H9 (cell line): ENCODE measurements at regions not wholly inside any gene's neighbourhood (a gene's known extent, or its start where the extent isn't known, plus 50 kb on each side); places are given as distances from the start of the nearest gene placed in this dataset.

ENCODE experiments used
- DNase-seq: peaks from one replicate; pipeline ENCODE4 v3.0.0-alpha.2; 2017
- H2AFZ ChIP-seq: one replicate; pipeline ENCODE4 v1.6.1; 2013; ENCODE audit warnings: mild to moderate bottlenecking, low read length, control low read depth, moderate library complexity
- H2AK5ac ChIP-seq: 2 replicates; pipeline ENCODE4 v1.6.1; 2013; ENCODE audit warnings: low read length, control low read depth, mixed read lengths; ENCODE audit not compliant: insufficient read length
- H2BK120ac ChIP-seq: one replicate; pipeline ENCODE4 v1.6.1; 2013; ENCODE audit warnings: low read depth, mild to moderate bottlenecking, low read length, control low read depth, inconsistent platforms; ENCODE audit not compliant: poor library complexity, severe bottlenecking
- H2BK12ac ChIP-seq: 2 replicates; pipeline ENCODE4 v1.6.1; 2013; ENCODE audit warnings: low read length, control low read depth, mixed read lengths, low read depth; ENCODE audit not compliant: insufficient read length
- H2BK15ac ChIP-seq: 2 replicates; pipeline ENCODE4 v1.6.1; 2013; ENCODE audit warnings: low read depth, low read length, control low read depth
- H2BK20ac ChIP-seq: one replicate; pipeline ENCODE4 v1.6.1; 2013; ENCODE audit warnings: low read depth, mild to moderate bottlenecking, low read length, control low read depth, inconsistent platforms; ENCODE audit not compliant: poor library complexity, severe bottlenecking
- H2BK5ac ChIP-seq: 2 replicates; pipeline ENCODE4 v1.6.1; 2013; ENCODE audit warnings: low read length, control low read depth, mixed read lengths; ENCODE audit not compliant: insufficient read length
- H3K14ac ChIP-seq: 2 replicates; pipeline ENCODE4 v1.6.1; 2013; ENCODE audit warnings: low read length, control low read depth; ENCODE audit not compliant: insufficient read depth
- H3K18ac ChIP-seq: 2 replicates; pipeline ENCODE4 v1.6.1; 2013; ENCODE audit warnings: low read depth, mild to moderate bottlenecking, mixed read lengths, low read length, control low read depth; ENCODE audit not compliant: insufficient read length
- H3K23ac ChIP-seq: 2 replicates; pipeline ENCODE4 v1.6.1; 2013; ENCODE audit warnings: low read length, control low read depth, mixed read lengths, low read depth; ENCODE audit not compliant: insufficient read length
- H3K23me2 ChIP-seq: 2 replicates; pipeline ENCODE4 v1.6.1; 2013; ENCODE audit warnings: low read depth, mild to moderate bottlenecking, mixed read lengths, low read length, control low read depth; ENCODE audit not compliant: insufficient read length, poor library complexity, severe bottlenecking
- H3K27ac ChIP-seq: 2 replicates; pipeline ENCODE4 v1.5.1; 2013; ENCODE audit warnings: low read length, control low read depth, mixed read lengths, low read depth; ENCODE audit not compliant: insufficient read length
- H3K27me3 ChIP-seq: 2 replicates; pipeline ENCODE4 v1.6.1; 2013; ENCODE audit warnings: low read length, control low read depth, inconsistent platforms; ENCODE audit not compliant: insufficient read depth
- H3K4ac ChIP-seq: 2 replicates; pipeline ENCODE4 v1.6.1; 2013; ENCODE audit warnings: low read depth, mild to moderate bottlenecking, control low read depth, inconsistent platforms, low read length, moderate library complexity
- H3K4me1 ChIP-seq: 2 replicates; pipeline ENCODE4 v1.6.1; 2013; ENCODE audit warnings: low read length, control low read depth, inconsistent platforms; ENCODE audit not compliant: insufficient read depth
- H3K4me2 ChIP-seq: 2 replicates; pipeline ENCODE4 v1.6.1; 2013; ENCODE audit warnings: low read length, control low read depth, mixed read lengths; ENCODE audit not compliant: insufficient read length, insufficient read depth
- H3K56ac ChIP-seq: 2 replicates; pipeline ENCODE4 v1.6.1; 2013; ENCODE audit warnings: low read depth, mild to moderate bottlenecking, mixed read lengths, low read length, control low read depth; ENCODE audit not compliant: insufficient read length
- H3K79me1 ChIP-seq: 2 replicates; pipeline ENCODE4 v1.6.1; 2013; ENCODE audit warnings: low read depth, mild to moderate bottlenecking, moderate library complexity, low read length, control low read depth, inconsistent platforms; ENCODE audit not compliant: insufficient read depth, poor library complexity, severe bottlenecking
- H3K79me2 ChIP-seq: 2 replicates; pipeline ENCODE4 v1.6.1; 2013; ENCODE audit warnings: low read length, control low read depth, inconsistent platforms; ENCODE audit not compliant: insufficient read depth
- H3K9ac ChIP-seq: 2 replicates; pipeline ENCODE4 v1.6.1; 2013; ENCODE audit warnings: low read length, control low read depth, mixed read lengths; ENCODE audit not compliant: insufficient read length; ENCODE audit errors: extremely low read depth
- H3K9me3 ChIP-seq: one replicate; pipeline ENCODE4 v1.6.1; 2013; ENCODE audit warnings: low read depth, low read length, inconsistent platforms; ENCODE audit not compliant: control insufficient read depth
- H3T11ph ChIP-seq: one replicate; pipeline ENCODE4 v1.6.1; 2013; ENCODE audit warnings: mild to moderate bottlenecking, low read length, control low read depth, inconsistent platforms
- H4K20me1 ChIP-seq: one replicate; pipeline ENCODE4 v1.6.1; 2013; ENCODE audit not compliant: control insufficient read depth, insufficient read length, insufficient read depth
- H4K5ac ChIP-seq: 2 replicates; pipeline ENCODE4 v1.6.1; 2013; ENCODE audit warnings: low read depth, mild to moderate bottlenecking, mixed read lengths, low read length, control low read depth; ENCODE audit not compliant: insufficient read length
- H4K8ac ChIP-seq: replicated peaks from 2 replicates; pipeline ENCODE4 v1.6.1; 2013; ENCODE audit warnings: low read length, control low read depth, mixed read lengths, low read depth; ENCODE audit not compliant: insufficient read length
- H4K91ac ChIP-seq: 2 replicates; pipeline ENCODE4 v1.6.1; 2013; ENCODE audit warnings: low read depth, mild to moderate bottlenecking, moderate library complexity, mixed read lengths, low read length, control low read depth; ENCODE audit not compliant: insufficient read length
- H3K27ac Mint-ChIP-seq, 3 experiments: 2 replicates in 2 of 3; 3 replicates in 1 of 3; pipeline ENCODE4 v1.8.0; 2020 to 2021; ENCODE audit warnings: mixed read lengths in 3 of 3, mild to moderate bottlenecking in 1 of 3, moderate library complexity in 1 of 3
- H3K27me3 Mint-ChIP-seq: 2 replicates; pipeline ENCODE4 v1.8.0; 2021; ENCODE audit warnings: low read depth, mild to moderate bottlenecking, moderate library complexity, mixed read lengths
- H3K36me3 Mint-ChIP-seq, 3 experiments: 2 replicates in 2 of 3; 3 replicates in 1 of 3; pipeline ENCODE4 v1.8.0; 2020 to 2021; ENCODE audit warnings: low read depth in 3 of 3, mixed read lengths in 3 of 3; ENCODE audit not compliant: insufficient read depth in 1 of 3
- H3K4me1 Mint-ChIP-seq, 2 experiments: 2 replicates each; pipeline ENCODE4 v1.8.0; 2020; ENCODE audit warnings: mixed read lengths in 2 of 2
- H3K4me3 Mint-ChIP-seq, 2 experiments: 2 replicates in 1 of 2; 3 replicates in 1 of 2; pipeline ENCODE4 v1.8.0; 2020 to 2021; ENCODE audit warnings: mild to moderate bottlenecking in 2 of 2, mixed read lengths in 2 of 2, moderate library complexity in 1 of 2
- H3K9me3 Mint-ChIP-seq, 2 experiments: 2 replicates in 1 of 2; 3 replicates in 1 of 2; pipeline ENCODE4 v1.8.0; 2020; ENCODE audit warnings: mild to moderate bottlenecking in 2 of 2, mixed read lengths in 2 of 2, moderate library complexity in 1 of 2
- TF ChIP-seq, protein P1 (sequence below): fragments of 200-600 bp; sonication (generic); conservative IDR thresholded peaks from 3 replicates; pipeline ENCODE4 v1.8.0; 2021; ENCODE audit warnings: antibody characterized with exemption, mild to moderate bottlenecking

DNA sequence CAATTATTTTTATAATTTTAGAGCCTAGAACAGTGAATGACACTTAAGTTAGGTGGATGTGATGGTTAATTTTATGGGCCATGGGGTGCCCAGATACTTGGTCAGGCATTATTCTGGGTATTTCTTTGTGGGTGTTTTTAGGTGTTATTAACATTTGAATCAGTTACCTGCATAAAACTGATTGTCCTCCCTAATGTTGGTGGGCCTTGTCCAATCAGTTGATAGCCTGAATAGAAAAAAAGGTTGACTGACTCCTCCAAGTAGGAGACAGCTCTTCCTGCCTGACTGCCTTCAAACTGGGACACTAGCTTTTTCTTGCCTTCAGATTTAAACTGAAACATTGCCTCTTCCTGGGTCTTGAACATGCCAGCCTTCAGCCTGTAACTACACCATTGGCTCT lies 312.9 kb upstream of the FIGN start:
- Histone ChIP-seq H3K27ac (no peak overlapping the region), H2BK12ac (no peak overlapping the region), H2BK20ac (no peak overlapping the region), H3K23me2 (no peaks in the 10 kb centered on the region), H3K4ac (no peak overlapping the region), H3K23ac (no peak overlapping the region), H3K27me3 (no peaks in the 10 kb centered on the region), H2BK5ac (no peak overlapping the region), H4K5ac (no peak overlapping the region), H4K20me1 (no peaks in the 10 kb centered on the region), H3K79me2 (no peaks in the 10 kb centered on the region), H3K79me1 (no peaks in the 10 kb centered on the region), H2BK15ac (no peak overlapping the region), H3K4me2 (no peak overlapping the region), H3K4me1 (no peaks in the 10 kb centered on the region), H2BK120ac (no peak overlapping the region), H2AK5ac (no peak overlapping the region), H3K9ac (no peak overlapping the region), H3K14ac (no peak overlapping the region), H3K18ac (no peak overlapping the region), H3K9me3 (no peaks in the 10 kb centered on the region), H3T11ph (no peak overlapping the region), H3K56ac (no peak overlapping the region), H2AFZ (no peak overlapping the region), H4K91ac (no peak overlapping the region), H4K8ac (no peak overlapping the region)
- TF ChIP-seq, protein P1, sequence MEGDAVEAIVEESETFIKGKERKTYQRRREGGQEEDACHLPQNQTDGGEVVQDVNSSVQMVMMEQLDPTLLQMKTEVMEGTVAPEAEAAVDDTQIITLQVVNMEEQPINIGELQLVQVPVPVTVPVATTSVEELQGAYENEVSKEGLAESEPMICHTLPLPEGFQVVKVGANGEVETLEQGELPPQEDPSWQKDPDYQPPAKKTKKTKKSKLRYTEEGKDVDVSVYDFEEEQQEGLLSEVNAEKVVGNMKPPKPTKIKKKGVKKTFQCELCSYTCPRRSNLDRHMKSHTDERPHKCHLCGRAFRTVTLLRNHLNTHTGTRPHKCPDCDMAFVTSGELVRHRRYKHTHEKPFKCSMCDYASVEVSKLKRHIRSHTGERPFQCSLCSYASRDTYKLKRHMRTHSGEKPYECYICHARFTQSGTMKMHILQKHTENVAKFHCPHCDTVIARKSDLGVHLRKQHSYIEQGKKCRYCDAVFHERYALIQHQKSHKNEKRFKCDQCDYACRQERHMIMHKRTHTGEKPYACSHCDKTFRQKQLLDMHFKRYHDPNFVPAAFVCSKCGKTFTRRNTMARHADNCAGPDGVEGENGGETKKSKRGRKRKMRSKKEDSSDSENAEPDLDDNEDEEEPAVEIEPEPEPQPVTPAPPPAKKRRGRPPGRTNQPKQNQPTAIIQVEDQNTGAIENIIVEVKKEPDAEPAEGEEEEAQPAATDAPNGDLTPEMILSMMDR, result no peak
- Mint-ChIP-seq H3K4me3 (no peak overlapping the region), H3K27ac (no peak overlapping the region), H3K4me1 (no peaks in the 10 kb centered on the region), H3K27me3 (no peaks in the 10 kb centered on the region), H3K36me3 (no peaks in the 10 kb centered on the region), H3K9me3 (no peaks in the 10 kb centered on the region)
- DNase-seq, result no peak
